GM19328 (cell line): ENCODE measurements at regions not wholly inside any gene's neighbourhood (a gene's known extent, or its start where the extent isn't known, plus 50 kb on each side); places are given as distances from the start of the nearest gene placed in this dataset.

Experiments
- ATAC-seq: cut with Tn5 transposase; IDR thresholded peaks from one replicate; pipeline ENCODE4 v1.9.1; 2021; ENCODE audit warnings: mild to moderate bottlenecking, moderate library complexity; ENCODE audit not compliant: unreplicated experiment

GRCh38 chr2:57111531-57111930, 927.7 kb downstream of the CCDC85A start:
- ATAC-seq, result no peak

GRCh38 chr2:57119141-57119540, 927.5 kb upstream of the VRK2 start:
- no peak for ATAC-seq

GRCh38 chr2:57126410-57126809, 920.2 kb upstream of the VRK2 start:
- ATAC-seq, result no peak

- ATAC-seq, result no peak
Measured at GRCh38 chr2:57139179-57139578, 907.4 kb upstream of the VRK2 start.

GRCh38 chr2:57141269-57141668, 905.3 kb upstream of the VRK2 start:
- peak; percentile 67 for ATAC-seq

- ATAC-seq, result no peak
Measured at GRCh38 chr2:57146951-57147350, 899.7 kb upstream of the VRK2 start.

GRCh38 chr2:57156231-57156924, 890.2 kb upstream of the VRK2 start:
- ATAC-seq, result no peak

GRCh38 chr2:57160976-57161375, 885.6 kb upstream of the VRK2 start:
- no peak for ATAC-seq

- ATAC-seq, result no peak
Measured at GRCh38 chr2:57177176-57177575, 869.4 kb upstream of the VRK2 start.

GRCh38 chr2:57180042-57180567, 866.5 kb upstream of the VRK2 start:
- ATAC-seq, result no peak

- ATAC-seq, result no peak
Measured at GRCh38 chr2:57180678-57181077, 865.9 kb upstream of the VRK2 start.

GRCh38 chr2:57181315-57182038, 865.1 kb upstream of the VRK2 start:
- no peak for ATAC-seq

- ATAC-seq, result no peak
Measured at GRCh38 chr2:57182916-57183315, 863.7 kb upstream of the VRK2 start.

GRCh38 chr2:57185568-57185967, 861.0 kb upstream of the VRK2 start:
- ATAC-seq, result no peak

- no peak for ATAC-seq
Measured at GRCh38 chr2:57190007-57190406, 856.6 kb upstream of the VRK2 start.

- no peak for ATAC-seq
Measured at GRCh38 chr2:57199663-57200062, 846.9 kb upstream of the VRK2 start.

GRCh38 chr2:57204364-57204763, 842.2 kb upstream of the VRK2 start:
- ATAC-seq, result no peak

- ATAC-seq, result no peak
Measured at GRCh38 chr2:57205241-57205640, 841.4 kb upstream of the VRK2 start.

GRCh38 chr2:57207191-57207590, 839.4 kb upstream of the VRK2 start:
- no peak for ATAC-seq

- ATAC-seq, result no peak
Measured at GRCh38 chr2:57209799-57210198, 836.8 kb upstream of the VRK2 start.

GRCh38 chr2:57210855-57211254, 835.8 kb upstream of the VRK2 start:
- ATAC-seq, result no peak

- no peak for ATAC-seq
Measured at GRCh38 chr2:57217013-57217412, 829.6 kb upstream of the VRK2 start.
